K562 (cell line): ENCODE measurements at regions not wholly inside any gene's neighbourhood (a gene's known extent, or its start where the extent isn't known, plus 50 kb on each side); places are given as distances from the start of the nearest gene placed in this dataset.

ENCODE experiments used
- ATAC-seq: fragments of 200-7000 bp; cut with Tn5 transposase; 3 replicates; pipeline ENCODE4 v1.9.1; 2020; ENCODE audit warnings: moderate library complexity
- BruUV-seq: library from RNA; stranded (reverse); fragments of 400-500 nt; replicated peaks from 2 replicates; lab custom pipeline; 2021; lab: Mats Ljungman, UMichigan
- CTCF ChIA-PET: fragments of 300-600 bp; formaldehyde crosslinking; extraction: SDS; loops from one replicate; lab custom pipeline; 2021; ENCODE audit warnings: low intra/inter-chr PET ratio; lab: Yijun Ruan, JAX
- POLR2A ChIA-PET: fragments of 300-600, 350-650 bp; sonication (Branson Sonifier 250); formaldehyde crosslinking; extraction: SDS; loops from one replicate; lab custom pipeline; 2021; ENCODE audit warnings: antibody characterized with exemption, inconsistent platforms; lab: Yijun Ruan, JAX
- DNase-seq, 4 experiments: peaks; one replicate each; pipeline versions ENCODE4 v3.0.0 to v3.0.0-alpha.2; 2011 to 2018; ENCODE audit warnings: low spot score in 3 of 4, mixed read lengths in 3 of 4; ENCODE audit errors: extremely low read depth in 1 of 4
- FAIRE-seq: peaks from 2 replicates; lab custom pipeline; 2011; peaks lifted over from hg19 to GRCh38; lab: Jason Lieb, UNC
- H2AFZ ChIP-seq: 2 replicates; pipeline ENCODE4 v1.6.0; 2011; ENCODE audit warnings: low read depth, low read length, control low read depth, inconsistent platforms
- H3K27ac ChIP-seq: fragments of 200-600 bp; 3 replicates; pipeline ENCODE4 v1.8.0; 2011; ENCODE audit warnings: low read depth, mild to moderate bottlenecking, control low read depth, inconsistent platforms, low read length, moderate library complexity, mixed read lengths; ENCODE audit errors: extremely low read depth
- H3K27me3 ChIP-seq, 2 experiments: fragments of 300-600 bp in 1 of 2; 2 replicates in 1 of 2; 3 replicates in 1 of 2; pipeline versions ENCODE4 v1.6.0 to v1.8.0; 2011; ENCODE audit warnings: inconsistent platforms in 2 of 2, low read length in 2 of 2, mild to moderate bottlenecking in 1 of 2, mixed read lengths in 1 of 2, moderate library complexity in 1 of 2; ENCODE audit not compliant: control insufficient read depth in 2 of 2, insufficient read depth in 2 of 2
- H3K36me3 ChIP-seq: fragments of 300-600 bp; 3 replicates; pipeline ENCODE4 v1.8.0; 2011; ENCODE audit warnings: mild to moderate bottlenecking, low read length, inconsistent platforms; ENCODE audit not compliant: control insufficient read depth, insufficient read depth
- H3K4me1 ChIP-seq, 2 experiments: fragments of 200-600 bp in 1 of 2; replicated peaks in 1 of 2; 2 replicates in 1 of 2; 3 replicates in 1 of 2; pipeline versions ENCODE4 v1.5.1 to v1.8.0; 2011; ENCODE audit warnings: inconsistent platforms in 2 of 2, low read length in 2 of 2, mild to moderate bottlenecking in 1 of 2, mixed read lengths in 1 of 2, moderate library complexity in 1 of 2; ENCODE audit not compliant: control insufficient read depth in 2 of 2, insufficient read depth in 2 of 2
- H3K4me2 ChIP-seq: 2 replicates; pipeline ENCODE4 v1.6.1; 2011; ENCODE audit warnings: low read length, control low read depth, inconsistent platforms, mixed read lengths; ENCODE audit not compliant: insufficient read depth
- H3K4me3 ChIP-seq: fragments of 200-600 bp; sonication (generic), shearing (Covaris generic); 2 replicates; pipeline ENCODE4 v1.5.1; 2016; ENCODE audit warnings: control low read depth, inconsistent platforms
- H3K79me2 ChIP-seq: fragments of 200-600 bp; 3 replicates; pipeline ENCODE4 v1.8.0; 2011; ENCODE audit warnings: low read length, inconsistent platforms; ENCODE audit not compliant: control insufficient read depth, insufficient read depth
- H3K9ac ChIP-seq, 2 experiments: 2 replicates each; pipeline versions ENCODE4 v1.6.0 to v1.6.1; 2011; ENCODE audit warnings: low read depth in 2 of 2, low read length in 2 of 2, control low read depth in 1 of 2, inconsistent platforms in 1 of 2, mild to moderate bottlenecking in 1 of 2, mixed read lengths in 1 of 2; ENCODE audit not compliant: insufficient read depth in 1 of 2
- H3K9me1 ChIP-seq: one replicate; pipeline ENCODE4 v1.6.0; 2011; ENCODE audit warnings: inconsistent platforms, mild to moderate bottlenecking, low read length, moderate library complexity; ENCODE audit not compliant: control insufficient read depth, insufficient read depth
- H3K9me3 ChIP-seq: replicated peaks from 2 replicates; pipeline ENCODE4 v1.5.1; 2011; ENCODE audit warnings: low read depth, low read length, inconsistent platforms; ENCODE audit not compliant: control insufficient read depth, insufficient read depth
- H4K20me1 ChIP-seq: replicated peaks from 2 replicates; pipeline ENCODE4 v1.6.1; 2011; ENCODE audit warnings: low read length, inconsistent platforms, mixed read lengths; ENCODE audit not compliant: control insufficient read depth, insufficient read depth
- ADNP ChIP-seq: fragments of 200-800 bp; sonication (Bioruptor generic); IDR thresholded peaks from 2 replicates; pipeline ENCODE4 v1.6.1; 2016; ENCODE audit warnings: missing genetic modification characterization, missing compliant biosample characterization
- DMBX1 ChIP-seq: fragments of 250-450 bp; sonication (Bioruptor Pico); IDR thresholded peaks from 2 replicates; pipeline ENCODE4 v1.8.0; 2022; ENCODE audit warnings: inconsistent platforms, mild to moderate bottlenecking, moderate library complexity, borderline replicate concordance
- KDM2B ChIP-seq: fragments of 250-450 bp; sonication (Bioruptor Pico); IDR thresholded peaks from 2 replicates; pipeline ENCODE4 v1.8.0; 2021; ENCODE audit warnings: mild to moderate bottlenecking, moderate library complexity
- KDM4B ChIP-seq, 2 experiments: fragments of 450-650 bp in 1 of 2; sonication (generic) in 1 of 2; IDR thresholded peaks; 2 replicates each; pipeline ENCODE4 v1.6.1; 2016 to 2017; ENCODE audit warnings: borderline replicate concordance in 2 of 2, antibody characterized with exemption in 1 of 2, low read depth in 1 of 2, mild to moderate bottlenecking in 1 of 2
- MBD1 ChIP-seq: fragments of 250-450 bp; sonication (Bioruptor Pico); IDR thresholded peaks from 2 replicates; pipeline ENCODE4 v1.8.0; 2022; ENCODE audit warnings: inconsistent platforms
- NR2C1 ChIP-seq, 2 experiments: fragments of 450-650 bp; IDR thresholded peaks; 2 replicates each; pipeline ENCODE4 v1.6.1; 2017; ENCODE audit warnings: mild to moderate bottlenecking in 2 of 2, antibody characterized with exemption in 1 of 2, inconsistent platforms in 1 of 2, missing compliant biosample characterization in 1 of 2, missing genetic modification characterization in 1 of 2
- NUFIP1 ChIP-seq: fragments of 450-650 bp; IDR thresholded peaks from 2 replicates; pipeline ENCODE4 v1.6.1; 2018; ENCODE audit not compliant: partially characterized antibody
- RHOXF2B ChIP-seq: fragments of 250-450 bp; sonication (Bioruptor Pico); conservative IDR thresholded peaks from 2 replicates; pipeline ENCODE4 v1.5.1; 2021
- YY1 ChIP-seq, 3 experiments: IDR thresholded peaks; 2 replicates each; pipeline ENCODE4 v1.6.1; 2011; ENCODE audit warnings: low read length in 2 of 3, mild to moderate bottlenecking in 2 of 3, moderate library complexity in 2 of 3, borderline replicate concordance in 1 of 3, control low read depth in 1 of 3, low read depth in 1 of 3; ENCODE audit not compliant: insufficient read depth in 3 of 3, insufficient replicate concordance in 2 of 3, control insufficient read depth in 1 of 3, insufficient read length in 1 of 3; ENCODE audit errors: extremely low read depth in 1 of 3
- ZNF133 ChIP-seq: fragments of 250-450 bp; sonication (Bioruptor Pico); IDR thresholded peaks from 2 replicates; pipeline ENCODE4 v1.4.0; 2020; ENCODE audit warnings: mild to moderate bottlenecking
- ZNF444 ChIP-seq: fragments of 250-450 bp; sonication (Bioruptor Pico); IDR thresholded peaks from 2 replicates; pipeline ENCODE4 v1.4.0; 2020; ENCODE audit warnings: mild to moderate bottlenecking, moderate library complexity
- ZNF57 ChIP-seq: fragments of 450-650 bp; formaldehyde crosslinking; IDR thresholded peaks from 2 replicates; pipeline ENCODE4 v1.4.0; 2020; ENCODE audit warnings: mild to moderate bottlenecking, moderate library complexity
- in situ Hi-C: fragments of 300-500 bp; cut with MboI; formaldehyde crosslinking; loops from 4 replicates; pipeline ENCODE4 v1.15.0; 2018; ENCODE audit warnings: inconsistent platforms, mixed read lengths
- intact Hi-C: fragments of 100-400 bp; cut with micrococcal nuclease; formaldehyde crosslinking; loops from 2 replicates; pipeline ENCODE4 v1.14.2; 2022
- TF ChIP-seq, protein P1 (sequence below), 2 experiments: fragments of 200-800 bp in 1 of 2; sonication (Bioruptor generic) in 1 of 2; sonication (generic) in 1 of 2; formaldehyde crosslinking in 1 of 2; IDR thresholded peaks in 1 of 2; conservative IDR thresholded peaks in 1 of 2; 2 replicates each; pipeline versions ENCODE4 v1.5.0 to v1.6.1; 2016 to 2020; ENCODE audit warnings: missing compliant biosample characterization in 1 of 2, missing genetic modification characterization in 1 of 2, missing genetic modification reagents in 1 of 2
- TF ChIP-seq, protein P2 (sequence below): fragments of 450-650 bp; formaldehyde crosslinking; IDR thresholded peaks from 2 replicates; pipeline ENCODE4 v1.4.0; 2020; ENCODE audit warnings: mild to moderate bottlenecking
- TF ChIP-seq, protein P3 (sequence below), 2 experiments: fragments of 450-650 bp in 1 of 2; sonication (generic) in 1 of 2; formaldehyde crosslinking in 1 of 2; IDR thresholded peaks in 1 of 2; conservative IDR thresholded peaks in 1 of 2; 2 replicates each; pipeline versions ENCODE4 v1.6.1 to v1.8.1; 2016 to 2023; ENCODE audit warnings: mild to moderate bottlenecking in 2 of 2, moderate library complexity in 2 of 2, inconsistent platforms in 1 of 2, missing genetic modification reagents in 1 of 2

- TF ChIP-seq, protein P1, sequence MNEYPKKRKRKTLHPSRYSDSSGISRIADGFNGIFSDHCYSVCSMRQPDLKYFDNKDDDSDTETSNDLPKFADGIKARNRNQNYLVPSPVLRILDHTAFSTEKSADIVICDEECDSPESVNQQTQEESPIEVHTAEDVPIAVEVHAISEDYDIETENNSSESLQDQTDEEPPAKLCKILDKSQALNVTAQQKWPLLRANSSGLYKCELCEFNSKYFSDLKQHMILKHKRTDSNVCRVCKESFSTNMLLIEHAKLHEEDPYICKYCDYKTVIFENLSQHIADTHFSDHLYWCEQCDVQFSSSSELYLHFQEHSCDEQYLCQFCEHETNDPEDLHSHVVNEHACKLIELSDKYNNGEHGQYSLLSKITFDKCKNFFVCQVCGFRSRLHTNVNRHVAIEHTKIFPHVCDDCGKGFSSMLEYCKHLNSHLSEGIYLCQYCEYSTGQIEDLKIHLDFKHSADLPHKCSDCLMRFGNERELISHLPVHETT (CRISPR knock-in tag; conservative IDR thresholded peaks at IDR 0.05 in 1 of 2, IDR thresholded peaks at IDR 0.05 in 1 of 2) = peak in 1 of 2 experiments; percentile 39; a peak in 1 of 4 replicates
- TF ChIP-seq ZNF57 (CRISPR knock-in tag) (no peak), NUFIP1 (no peak), RHOXF2B (CRISPR knock-in tag) (no peak), DMBX1 (peak; percentile 60; the same call in 1 of the 2 replicates), NR2C1 (IDR thresholded peaks at IDR 0.05) (no peak), NR2C1 (tag; IDR thresholded peaks at IDR 0.05) (peak; percentile 14; the same call in 1 of the 2 replicates), ADNP (no peak), ZNF133 (CRISPR knock-in tag) (no peak)
- TF ChIP-seq, protein P2, sequence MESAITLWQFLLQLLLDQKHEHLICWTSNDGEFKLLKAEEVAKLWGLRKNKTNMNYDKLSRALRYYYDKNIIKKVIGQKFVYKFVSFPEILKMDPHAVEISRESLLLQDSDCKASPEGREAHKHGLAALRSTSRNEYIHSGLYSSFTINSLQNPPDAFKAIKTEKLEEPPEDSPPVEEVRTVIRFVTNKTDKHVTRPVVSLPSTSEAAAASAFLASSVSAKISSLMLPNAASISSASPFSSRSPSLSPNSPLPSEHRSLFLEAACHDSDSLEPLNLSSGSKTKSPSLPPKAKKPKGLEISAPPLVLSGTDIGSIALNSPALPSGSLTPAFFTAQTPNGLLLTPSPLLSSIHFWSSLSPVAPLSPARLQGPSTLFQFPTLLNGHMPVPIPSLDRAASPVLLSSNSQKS (CRISPR knock-in tag) = 0 out of 2 replicates have a peak, but pooled peaks have one; percentile 57
Observed at GRCh38 chr12:9346866-9347327, 138.7 kb upstream of the PZP start (continued).

DNA sequence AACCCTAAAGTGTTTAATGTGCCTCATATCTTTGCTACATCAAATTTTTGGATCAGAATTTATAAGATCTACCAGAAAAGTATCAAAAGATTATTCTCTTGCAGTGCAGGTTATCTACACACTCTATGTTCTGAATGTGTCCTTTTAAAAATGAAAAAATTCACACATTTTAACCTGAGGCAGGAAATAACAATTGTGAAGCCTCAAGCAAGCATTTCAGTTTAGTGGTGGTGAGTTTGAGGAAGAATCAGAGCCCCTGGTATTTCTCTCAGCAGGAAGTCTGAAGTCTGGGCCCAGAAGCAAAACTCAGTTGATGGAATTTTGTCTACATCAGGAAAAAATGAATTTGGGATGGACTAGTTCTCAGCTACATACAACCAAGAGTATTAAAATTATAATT lies 137.0 kb upstream of the PZP start:
- Histone ChIP-seq H3K9me3 (no peaks in the 10 kb centered on the region), H3K36me3 (no peaks in the 10 kb centered on the region), H3K9ac (no peak overlapping the region), H3K4me1 (peaks cover 0 to 5% of the 10 kb centered on the region in 2 experiments; a peak in 3 of 5 replicates), H3K9me1 (no peaks in the 10 kb centered on the region), H4K20me1 (no peaks in the 10 kb centered on the region), H3K27ac (no peak overlapping the region), H3K4me2 (no peak overlapping the region), H3K4me3 (no peak overlapping the region), H3K79me2 (no peaks in the 10 kb centered on the region), H2AFZ (no peak overlapping the region), H3K27me3 (no peaks in the 10 kb centered on the region)
- ChIA-PET POLR2A (no interaction called here), CTCF (no interaction called here)
- DNase-seq = no peak
- intact Hi-C loops (no loop called here), in situ Hi-C loops (loop anchor here (25.0 kb wide), 1 partner anchor 292 kb away; no protein-coding TSS in a partner anchor)
- no TSS peak for BruUV-seq
- no peak for FAIRE-seq
- ATAC-seq = no peak
- no peak for TF ChIP-seq YY1 (IDR thresholded peaks at IDR 0.05; ENCODE audit: borderline replicate concordance in 1 of 3, control insufficient read depth in 1 of 3, extremely low read depth in 1 of 3, insufficient read depth in 3 of 3, insufficient read length in 1 of 3, insufficient replicate concordance in 2 of 3, low read depth in 1 of 3, low read length in 2 of 3)
- TF ChIP-seq, protein P3, sequence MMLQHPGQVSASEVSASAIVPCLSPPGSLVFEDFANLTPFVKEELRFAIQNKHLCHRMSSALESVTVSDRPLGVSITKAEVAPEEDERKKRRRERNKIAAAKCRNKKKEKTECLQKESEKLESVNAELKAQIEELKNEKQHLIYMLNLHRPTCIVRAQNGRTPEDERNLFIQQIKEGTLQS (IDR thresholded peaks at IDR 0.05) = no peak
- TF ChIP-seq, protein P3 (CRISPR knock-in tag; conservative IDR thresholded peaks at IDR 0.05) = no peak
- TF ChIP-seq KDM2B (CRISPR knock-in tag) = no peak
- no peak for TF ChIP-seq ZNF444
- no peak for TF ChIP-seq KDM4B (IDR thresholded peaks at IDR 0.05; ENCODE audit: borderline replicate concordance in 2 of 2, low read depth in 1 of 2)
- no peak for TF ChIP-seq MBD1 (CRISPR knock-in tag)
